Activated CD4-positive, alpha-beta T cell treated with anti-CD3 and anti-CD28 coated beads, Interleukin-2, Interleukin-6, amounts not matched to agents 100 ng/mL and 50 ng/mL, durations not matched to agents 16 hours and 8 hours (primary cell): ENCODE measurements at regions not wholly inside any gene's neighbourhood (a gene's known extent, or its start where the extent isn't known, plus 50 kb on each side); places are given as distances from the start of the nearest gene placed in this dataset.
"Not testable (repeated sequence)": the region's sequence is repeated elsewhere in the genome, so short reads cannot be mapped to it uniquely, and the experiment has no call there.

ENCODE experiments used
- DNase-seq: peaks from one replicate; pipeline ENCODE4 v3.0.0-alpha.2; 2020

DNA sequence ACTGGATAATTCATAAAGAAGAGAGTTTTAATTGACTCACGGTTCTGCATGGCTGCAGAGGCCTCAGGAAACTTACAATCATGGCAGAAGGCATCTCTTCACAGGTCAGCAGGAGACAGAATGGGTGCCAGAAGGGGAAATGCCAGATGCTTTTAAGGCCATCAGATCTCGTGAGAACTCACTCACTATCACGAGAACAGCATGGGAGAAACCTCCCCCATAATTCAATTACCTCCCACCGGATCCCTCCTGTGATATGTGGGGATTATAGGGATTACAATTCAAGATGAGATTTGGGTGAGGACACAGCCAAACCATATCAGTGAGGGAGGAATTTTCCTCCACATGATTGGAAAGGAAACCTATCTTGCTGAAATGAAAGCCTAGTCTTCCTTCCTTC, 108.1 kb upstream of the TMEM132E start:
- not testable (repeated sequence) for DNase-seq

DNA sequence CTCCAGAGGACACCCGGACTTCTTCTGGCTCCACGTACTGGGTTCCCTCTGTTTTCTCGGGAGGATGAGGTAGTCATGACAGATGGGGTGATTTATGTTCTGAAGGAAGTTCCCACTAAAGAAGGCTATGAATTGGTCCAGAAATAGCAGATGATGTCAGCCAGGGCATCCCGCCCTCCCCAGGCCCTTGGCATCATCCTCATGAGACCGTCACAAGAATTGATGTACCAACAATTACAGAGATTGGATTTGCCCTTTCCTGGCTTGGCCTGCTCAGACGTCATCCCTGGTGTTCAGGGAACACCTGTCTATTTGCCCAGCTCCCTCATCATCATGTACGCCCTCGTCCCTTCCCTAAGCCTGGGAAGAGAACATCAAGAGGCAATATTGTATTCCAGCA, 102.8 kb upstream of the CCL1 start:
- DNase-seq, result no peak

DNA sequence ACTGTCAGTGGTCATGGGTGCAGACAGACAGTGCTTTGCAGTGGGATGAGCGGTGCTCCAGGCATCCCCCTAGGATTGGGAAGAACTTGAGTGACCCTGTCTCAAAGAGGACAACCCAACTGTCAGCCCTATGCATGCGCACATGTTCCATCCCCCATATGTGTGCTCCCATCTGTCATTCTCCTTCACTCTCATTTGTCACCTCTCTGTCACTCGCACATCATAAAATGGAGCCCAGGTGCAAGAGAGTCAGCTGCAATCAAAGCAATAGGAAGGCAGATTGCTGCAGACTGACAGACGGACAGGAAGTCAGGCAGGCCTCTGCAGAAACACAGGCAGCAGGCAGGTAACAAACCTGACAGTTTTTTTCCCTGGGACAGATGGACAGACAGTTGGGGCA, 101.8 kb upstream of the CCL1 start:
- DNase-seq, result no peak

DNA sequence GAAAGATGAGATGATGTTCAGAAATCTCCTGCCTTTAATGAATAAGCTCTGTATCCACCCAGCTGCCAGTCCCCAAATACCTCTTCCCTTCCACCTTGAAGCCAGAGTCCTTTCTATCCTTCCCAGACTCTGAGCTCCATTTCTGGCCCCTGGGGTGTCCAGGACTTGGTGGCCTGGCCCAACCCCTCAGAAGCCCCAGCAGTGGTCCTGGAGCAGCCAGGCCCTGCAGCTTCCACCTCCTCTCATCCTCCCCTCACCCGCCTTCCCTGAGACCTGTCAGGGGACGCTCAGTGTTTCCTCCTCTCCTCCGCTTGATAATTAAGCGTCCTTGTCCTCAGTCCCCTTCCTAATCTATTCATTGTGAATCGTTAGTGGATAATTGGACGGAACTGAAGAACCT, 95.2 kb upstream of the CCL1 start:
- no peak for DNase-seq

DNA sequence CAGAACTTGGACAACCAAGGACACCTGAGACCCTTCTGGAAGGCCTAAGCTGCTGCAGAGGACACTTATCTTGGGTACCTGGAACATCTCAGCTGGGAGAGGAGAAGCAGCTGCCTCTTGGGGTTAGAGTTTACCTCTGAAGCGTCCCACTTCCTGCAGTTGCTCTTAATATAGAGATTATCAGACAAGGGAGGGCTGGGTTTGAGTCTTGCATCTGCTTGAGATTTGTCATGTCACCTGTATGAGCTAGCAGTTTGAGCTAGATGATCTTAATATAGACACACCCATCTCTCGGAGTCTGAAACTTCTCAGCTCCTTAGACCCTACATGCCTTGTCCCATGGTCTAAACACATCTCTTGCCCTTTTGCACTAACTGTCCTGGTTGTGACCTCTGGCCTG, 93.1 kb upstream of the CCL1 start:
- no peak for DNase-seq

DNA sequence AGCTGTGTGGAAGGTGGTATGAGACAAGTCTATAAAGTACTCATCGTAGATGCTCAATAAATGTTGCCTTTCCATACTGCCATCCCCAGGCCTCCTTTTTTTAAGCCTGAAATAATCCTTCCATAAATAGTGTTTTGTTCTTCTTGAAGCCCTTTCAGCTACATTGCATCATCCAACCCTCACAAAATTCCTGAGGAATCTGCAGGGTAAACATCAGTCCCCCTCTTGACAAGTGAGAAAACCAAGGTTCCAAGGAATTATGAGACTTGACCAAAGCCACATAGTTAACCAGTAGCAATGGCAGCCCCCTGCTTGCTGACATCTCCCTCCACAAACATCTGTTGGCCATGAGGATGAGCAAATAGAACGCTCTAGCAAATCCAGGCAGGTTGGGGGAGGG, 89.7 kb upstream of the CCL1 start:
- no peak for DNase-seq

DNA sequence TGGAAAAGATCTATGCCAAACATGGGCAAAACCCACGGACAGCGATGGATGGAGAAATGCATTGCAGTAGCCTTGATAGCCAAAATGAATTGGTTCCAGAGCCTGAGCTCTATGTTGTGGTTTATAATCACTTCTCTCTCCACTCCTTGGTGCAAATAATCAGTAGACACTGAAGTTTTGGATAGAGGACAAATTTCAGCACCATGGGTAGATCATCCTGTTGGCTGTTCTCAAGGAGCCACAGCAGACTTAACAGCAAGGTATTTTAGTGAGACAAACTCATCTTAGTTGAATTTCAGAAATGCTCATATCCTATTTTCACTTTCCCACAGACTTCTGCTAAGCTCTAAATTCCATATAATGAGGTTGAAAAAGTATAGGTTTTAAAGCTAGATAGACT, 88.3 kb upstream of the CCL1 start:
- no peak for DNase-seq

DNA sequence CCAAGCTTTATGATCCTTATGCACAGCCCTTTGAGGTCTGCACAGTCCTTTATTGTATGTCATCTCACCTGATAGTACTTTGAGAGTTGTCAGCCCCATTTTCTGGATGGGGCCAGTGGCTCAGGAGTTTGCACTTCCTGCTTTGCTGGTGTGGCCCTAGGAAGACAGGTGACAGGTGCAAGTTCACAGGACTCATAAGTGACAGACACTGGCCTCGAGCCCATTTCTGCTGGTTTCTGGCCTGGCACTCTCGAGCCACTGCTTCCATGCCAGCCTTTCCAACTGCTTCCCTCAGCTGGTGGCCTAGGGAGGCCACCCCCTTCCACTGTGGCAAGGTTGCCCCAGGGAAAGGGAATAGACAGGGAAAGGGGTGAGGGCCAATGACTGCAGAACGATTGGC, 84.4 kb upstream of the CCL1 start:
- no peak for DNase-seq

DNA sequence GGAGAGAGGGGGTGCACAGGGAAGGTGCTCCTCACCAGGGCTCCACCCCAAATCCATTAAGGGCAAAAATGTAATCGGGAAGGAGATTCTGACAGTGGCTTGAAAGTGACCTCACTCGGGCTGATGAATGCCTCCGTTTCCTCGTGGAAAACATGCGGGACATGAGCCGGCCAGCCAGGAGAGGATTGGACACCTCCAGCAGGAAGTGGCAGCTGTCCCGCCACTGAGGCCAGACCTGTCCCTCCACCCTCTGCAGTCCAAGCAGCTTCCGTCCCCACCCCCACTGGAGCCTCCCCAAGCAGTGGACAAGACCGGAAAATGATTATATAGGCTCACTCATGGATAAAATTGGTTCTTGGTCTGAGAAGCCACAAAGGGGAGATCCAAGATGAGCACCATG, 82.1 kb upstream of the CCL1 start:
- DNase-seq, result no peak

DNA sequence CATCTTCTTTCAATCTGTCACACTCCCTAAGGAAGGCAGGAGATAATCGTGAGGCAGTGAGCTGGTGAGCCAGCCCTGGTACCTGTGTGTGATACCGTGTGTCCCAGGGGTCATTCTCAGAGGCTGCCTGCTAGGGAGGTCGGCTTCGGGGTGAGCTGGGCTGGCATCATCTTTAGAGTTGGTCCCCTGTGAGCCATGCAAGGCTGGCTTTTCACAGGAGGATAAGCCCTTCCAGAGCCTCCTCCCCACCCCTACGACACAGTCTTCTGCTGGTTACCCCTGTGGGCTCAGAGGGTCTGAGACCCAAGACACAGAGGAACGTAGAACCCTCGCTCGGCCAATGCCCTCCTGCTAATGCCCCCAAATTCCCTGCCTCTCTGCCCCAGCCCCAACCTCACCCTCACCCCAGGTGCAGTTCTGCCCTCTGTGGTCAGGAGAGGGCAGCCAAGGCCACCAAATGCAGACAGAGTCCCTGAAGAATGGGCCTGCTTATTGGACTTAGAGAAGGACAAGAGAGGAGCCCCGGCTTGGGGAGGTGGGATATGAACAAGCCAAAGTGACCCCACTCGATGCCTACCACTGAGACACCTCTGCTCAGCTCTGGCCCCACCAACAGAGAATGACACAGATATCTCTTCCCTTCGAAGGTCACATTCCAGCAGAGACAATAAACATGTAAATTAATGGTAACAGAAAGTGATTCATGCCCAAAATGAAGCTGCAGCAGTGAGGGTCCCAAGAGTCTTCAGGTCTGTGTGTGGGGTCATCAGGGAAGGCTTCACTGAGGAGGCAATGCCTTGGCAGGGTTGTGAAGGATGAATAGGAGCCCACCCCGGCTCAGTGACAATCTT, 80.8 kb upstream of the CCL1 start:
- peak; percentile 22 for DNase-seq

DNA sequence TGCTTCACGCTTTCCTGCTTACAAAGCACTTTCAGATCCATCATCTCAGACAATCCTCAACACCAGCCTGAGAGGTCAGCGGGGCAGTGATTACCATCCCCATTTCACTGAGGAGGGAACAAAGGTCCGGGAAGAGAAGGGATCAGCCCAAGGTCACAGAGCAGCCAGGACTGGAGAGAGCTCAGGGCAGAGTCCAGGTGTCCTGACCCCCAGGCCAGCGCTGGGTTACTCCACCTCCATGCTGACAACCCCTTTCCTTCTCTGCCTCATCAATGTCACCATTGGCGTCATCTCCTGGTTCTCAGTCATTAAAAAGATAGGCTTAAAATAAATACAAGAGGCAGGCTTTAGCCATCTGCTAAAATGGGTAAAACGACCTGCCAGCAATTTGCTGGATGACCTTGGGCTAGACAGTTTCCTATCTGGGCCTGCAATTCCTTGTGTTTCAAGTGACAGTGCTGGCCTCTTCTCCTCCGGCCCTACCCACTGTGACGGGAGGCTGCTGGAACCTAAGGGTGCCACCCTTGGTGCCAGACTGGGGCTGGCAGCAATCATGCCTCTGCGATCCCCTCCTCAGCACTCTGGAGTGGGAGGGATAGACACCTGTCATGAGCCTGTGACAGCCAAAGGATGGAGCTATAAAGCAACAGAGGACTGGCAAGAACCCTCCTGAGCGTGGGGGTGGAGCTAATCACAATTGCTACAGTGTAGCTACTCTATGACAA, 79.5 kb upstream of the CCL1 start:
- no peak for DNase-seq

DNA sequence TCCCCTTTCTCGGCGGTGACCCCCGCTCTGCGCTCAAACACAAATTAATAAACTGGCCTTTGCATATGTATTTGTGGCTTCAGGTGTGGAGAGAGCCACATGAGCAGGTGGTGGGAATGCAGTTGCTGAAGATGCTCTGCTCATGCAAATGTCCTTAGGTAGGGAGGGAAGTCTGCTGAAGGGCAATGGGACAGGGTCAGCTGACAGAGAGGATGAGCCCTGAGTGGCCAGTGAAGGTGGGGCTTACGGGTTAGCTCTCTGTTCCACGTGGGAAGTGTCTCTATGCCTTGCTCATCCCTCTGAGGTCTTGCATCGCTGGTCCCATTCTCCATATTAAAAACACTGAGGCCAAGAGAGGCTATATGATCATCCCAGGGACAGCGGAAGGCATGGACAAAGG, 74.2 kb upstream of the CCL1 start:
- no peak for DNase-seq

DNA sequence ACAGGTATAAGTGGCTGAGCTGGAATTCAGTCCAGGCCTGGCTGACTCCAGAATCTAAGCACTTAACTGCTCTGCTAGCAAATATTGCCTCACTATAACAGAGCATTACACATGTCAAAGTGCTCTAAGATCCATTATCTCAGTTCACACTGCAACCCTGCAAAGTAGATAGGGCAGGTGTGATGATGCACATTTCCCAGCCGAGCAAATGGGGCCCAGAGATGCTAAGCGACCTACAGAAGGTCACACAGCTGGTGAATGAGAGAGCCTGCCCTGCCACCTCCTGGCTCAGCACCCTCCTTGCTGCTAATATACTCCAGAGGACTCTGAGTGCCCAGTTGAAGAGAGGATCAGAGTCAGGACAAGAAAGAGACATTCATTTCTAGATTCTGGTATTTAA, 73.6 kb upstream of the CCL1 start:
- no peak for DNase-seq

DNA sequence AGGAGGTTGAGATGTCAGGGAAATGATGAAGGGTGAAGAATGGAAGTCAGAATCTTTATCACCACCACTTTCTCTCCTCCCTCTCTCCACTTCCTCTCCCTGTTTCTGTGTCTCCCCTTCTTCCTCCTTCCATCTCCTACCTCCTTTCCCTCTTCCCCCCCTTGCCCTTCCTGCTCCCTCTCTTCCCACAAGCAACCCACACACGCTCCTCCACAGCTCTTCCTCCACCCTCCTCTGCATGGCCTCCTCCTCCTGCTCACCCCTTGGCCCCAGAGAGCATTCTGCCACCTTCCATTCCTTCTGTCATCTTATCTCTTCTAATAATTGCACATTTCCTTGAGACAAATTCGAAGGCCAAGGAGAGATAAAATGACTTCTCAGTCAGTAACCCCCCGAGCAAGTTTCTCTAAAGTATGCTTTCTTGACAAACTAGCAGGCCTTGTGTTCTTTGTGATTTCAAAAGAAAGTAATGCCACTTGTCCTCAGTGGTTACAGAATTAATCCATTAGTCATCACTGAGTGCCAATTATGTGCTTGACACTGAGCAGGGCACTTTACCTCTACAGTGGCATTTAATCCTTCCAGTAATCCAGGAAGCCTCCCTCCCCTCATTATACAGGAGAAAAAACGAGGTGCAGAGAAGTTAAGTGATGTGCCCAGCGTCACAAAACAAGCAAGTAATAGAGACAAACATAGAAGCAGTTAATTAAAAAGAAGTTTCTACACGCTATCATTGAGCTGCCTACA, 72.3 kb upstream of the CCL1 start:
- DNase-seq, result no peak

DNA sequence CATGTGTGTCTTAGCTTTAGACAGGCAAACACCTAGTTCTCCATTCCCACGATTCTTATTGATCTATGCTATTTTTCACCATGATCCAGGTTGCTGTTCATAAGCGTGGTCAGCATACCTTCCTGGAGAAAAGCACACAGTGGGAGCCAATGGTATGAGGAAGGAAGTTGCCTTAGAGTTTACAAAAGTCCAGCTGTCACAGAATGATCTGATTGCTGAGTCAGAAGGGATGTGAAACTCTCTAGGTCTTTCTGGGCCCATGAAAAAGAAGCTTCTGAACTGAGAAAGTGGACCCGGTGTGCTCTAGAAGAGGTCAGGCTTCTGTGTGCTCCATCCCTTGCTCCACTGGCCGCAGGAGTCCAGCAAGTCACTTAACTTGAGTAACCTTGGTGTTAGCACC, 71.0 kb upstream of the CCL1 start:
- no peak for DNase-seq

DNA sequence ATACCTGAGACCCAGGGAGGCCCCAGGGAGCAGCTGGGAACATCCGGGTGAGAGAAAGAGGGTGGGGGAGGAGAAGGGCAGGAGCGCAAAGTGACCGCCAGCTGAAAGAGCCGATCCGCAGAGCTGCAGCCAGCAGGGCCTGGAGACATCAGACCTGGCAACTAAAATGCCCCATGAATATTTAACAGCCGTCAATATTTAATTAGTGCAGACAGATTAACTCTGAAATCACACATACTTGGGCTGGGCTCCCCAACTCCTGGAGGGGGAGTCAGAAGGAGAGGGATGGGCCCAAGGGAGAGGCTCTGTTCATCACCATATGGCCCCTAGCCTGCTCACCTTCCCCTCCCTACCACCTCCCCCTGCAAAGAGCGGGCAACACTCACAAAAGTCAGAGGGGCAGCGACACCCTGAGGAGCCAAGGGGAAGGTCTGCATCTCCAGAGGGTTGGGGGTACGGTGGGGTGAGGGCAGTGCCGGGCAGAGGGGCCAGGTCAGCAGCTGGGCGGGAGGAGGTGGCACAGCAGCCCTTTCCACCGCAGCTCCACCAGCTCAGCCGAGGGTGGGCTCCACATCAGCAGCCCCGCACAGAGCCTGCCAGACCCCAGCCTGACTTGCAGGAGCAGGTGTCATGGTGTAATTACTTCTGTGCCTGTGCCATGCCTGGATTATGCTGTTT, 61.9 kb upstream of the CCL1 start:
- DNase-seq, result no peak

DNA sequence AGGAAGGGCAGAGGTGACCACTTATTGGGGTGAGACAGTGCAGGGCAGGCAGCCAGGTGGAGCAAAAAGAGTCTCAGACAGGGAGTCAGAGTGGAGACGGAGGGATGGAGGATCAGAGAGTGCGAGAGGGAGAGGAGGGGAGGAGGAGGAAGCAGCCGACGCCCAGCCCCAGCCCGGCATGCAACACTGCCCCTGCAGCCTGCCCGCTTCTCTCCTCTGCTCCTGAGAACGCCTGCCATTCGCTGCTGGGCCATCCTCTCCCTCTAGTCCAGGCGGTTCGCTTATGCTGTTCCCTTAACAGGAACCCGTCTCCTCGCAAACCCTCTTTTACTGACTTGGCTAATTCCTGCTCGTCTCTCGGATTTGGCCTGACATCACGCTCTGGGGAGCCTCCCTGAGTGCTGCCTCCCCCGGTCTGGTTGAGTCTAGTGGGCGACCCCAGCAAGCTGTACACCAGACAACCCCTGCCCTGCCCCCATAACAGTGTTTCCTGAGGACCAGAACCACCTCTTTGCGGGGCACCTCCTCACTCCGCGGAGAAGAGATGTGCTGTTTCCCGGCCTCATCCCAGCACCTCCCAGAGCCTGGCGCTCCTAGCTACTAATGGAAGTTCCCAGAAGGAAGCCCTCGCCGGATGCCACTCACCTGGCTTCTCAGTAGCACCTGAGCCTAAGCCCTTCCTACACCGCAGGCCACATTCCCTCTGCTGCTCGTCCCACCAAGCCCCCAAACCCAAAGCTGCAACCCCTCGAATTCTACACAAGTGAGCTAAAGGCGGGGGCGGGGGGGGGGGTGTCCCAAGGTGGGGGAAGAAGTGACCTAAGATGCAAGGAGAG, 61.2 kb upstream of the CCL1 start:
- no peak for DNase-seq

DNA sequence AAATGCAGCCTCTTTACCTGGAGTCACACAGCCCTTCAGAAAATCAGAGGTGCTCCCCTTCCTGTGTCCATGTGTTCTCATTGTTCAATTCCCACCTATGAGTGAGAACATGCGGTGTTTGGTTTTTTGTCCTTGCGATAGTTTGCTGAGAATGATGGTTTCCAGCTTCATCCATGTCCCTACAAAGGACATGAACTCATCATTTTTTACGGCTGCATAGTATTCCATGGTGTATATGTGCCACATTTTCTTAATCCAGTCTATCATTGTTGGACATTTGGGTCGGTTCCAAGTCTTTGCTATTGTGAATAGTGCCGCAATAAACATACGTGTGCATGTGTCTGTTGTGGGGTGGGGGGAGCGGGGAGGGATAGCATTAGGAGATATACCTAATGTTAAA, 60.3 kb upstream of the CCL1 start:
- not testable (repeated sequence) for DNase-seq

DNA sequence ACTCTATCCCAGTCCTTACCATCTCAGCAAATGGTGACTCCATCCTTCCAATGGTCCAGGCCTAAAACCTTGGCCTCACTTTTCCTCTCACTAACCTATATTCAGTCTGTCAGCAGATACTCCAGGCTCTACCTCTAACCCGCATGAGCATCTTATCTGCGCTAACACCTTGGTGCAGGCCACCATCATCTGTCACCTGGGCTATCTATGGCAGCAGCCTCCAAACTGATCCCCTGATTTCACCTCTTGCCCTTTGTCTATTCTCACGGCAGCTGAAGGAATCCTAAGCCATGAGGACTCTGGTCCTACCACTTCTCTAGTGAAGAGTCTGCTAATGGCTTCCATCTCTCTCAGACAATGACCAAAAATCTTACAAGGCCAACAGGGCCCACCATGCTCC, 57.9 kb upstream of the CCL1 start:
- DNase-seq, result no peak

DNA sequence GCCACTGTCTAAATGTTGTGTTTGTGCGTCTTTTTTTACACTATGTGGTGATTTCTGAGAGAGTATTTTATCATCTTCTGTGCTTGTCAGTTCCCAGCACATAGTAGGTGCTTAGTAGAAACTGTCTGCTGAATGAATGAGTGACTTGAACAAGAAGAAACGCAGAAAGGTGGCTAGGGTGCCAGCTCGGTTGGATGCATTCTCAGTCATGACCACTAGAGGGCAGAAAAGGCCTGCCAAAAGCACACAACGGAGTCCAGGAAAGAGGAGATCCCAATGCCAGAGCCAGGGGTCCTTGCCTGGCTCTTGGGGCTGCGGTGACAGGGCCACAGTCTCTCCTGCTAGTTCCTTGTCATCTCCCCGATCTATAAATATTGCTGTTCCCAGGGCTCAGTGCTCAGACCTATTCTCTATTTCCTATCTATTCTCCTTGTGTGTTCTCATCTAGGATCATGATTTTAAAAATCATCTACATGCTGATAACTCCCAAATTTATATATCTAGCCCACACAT, 57.3 kb upstream of the CCL1 start:
- peak; percentile 79 for DNase-seq

DNA sequence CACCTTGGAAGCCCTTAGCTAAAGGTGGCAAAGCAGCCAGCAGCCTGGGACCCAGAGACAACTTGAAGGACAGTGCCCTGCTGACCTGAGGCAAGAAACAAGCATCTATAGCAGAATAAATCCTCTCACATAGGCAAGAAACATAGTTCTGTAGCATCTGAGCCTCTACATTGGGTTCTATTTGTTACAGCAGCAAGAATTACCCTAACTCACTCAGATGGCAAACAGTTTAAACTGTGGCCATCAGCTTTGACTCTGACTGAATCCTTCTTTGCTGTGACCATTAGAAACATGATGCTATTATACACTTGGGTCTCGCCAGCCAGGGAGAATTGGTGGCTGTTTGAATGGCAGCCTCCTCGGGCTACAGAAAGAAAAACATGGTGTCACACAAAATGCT, 53.1 kb upstream of the CCL1 start:
- DNase-seq, result no peak

DNA sequence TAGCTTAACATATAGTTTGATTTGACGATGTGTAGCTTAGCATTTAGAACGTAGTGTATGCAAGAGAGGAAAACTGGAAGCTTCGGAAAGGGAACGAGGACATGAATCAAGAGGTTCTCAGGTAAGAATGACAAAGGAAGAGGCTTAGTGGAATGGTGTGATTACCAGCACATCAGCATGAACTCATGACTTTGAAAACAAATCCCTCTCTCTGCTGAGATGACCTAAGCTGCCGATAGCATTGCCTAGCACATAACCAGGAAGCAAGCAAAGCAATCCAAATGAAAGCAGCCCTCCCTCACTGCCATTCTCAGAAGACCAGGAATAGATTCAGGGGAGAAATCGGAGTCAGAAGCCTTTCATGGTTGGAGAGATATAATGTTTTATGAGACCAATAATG, 51.3 kb upstream of the CCL1 start:
- DNase-seq, result no peak
